Neuronal stem cell (in vitro differentiated cells): ENCODE measurements at regions not wholly inside any gene's neighbourhood (a gene's known extent, or its start where the extent isn't known, plus 50 kb on each side); places are given as distances from the start of the nearest gene placed in this dataset.

Experiments
- DNase-seq: peaks from one replicate; pipeline ENCODE4 v3.0.0-alpha.2; 2013; ENCODE audit warnings: low spot score
- H2AFZ ChIP-seq: one replicate; pipeline ENCODE4 v1.6.1; 2013; ENCODE audit warnings: mild to moderate bottlenecking, low read length, inconsistent platforms
- H2AK5ac ChIP-seq: 2 replicates; pipeline ENCODE4 v1.6.1; 2013; ENCODE audit warnings: low read depth, mild to moderate bottlenecking, inconsistent platforms, low read length, moderate library complexity, mixed read lengths
- H2BK120ac ChIP-seq: 2 replicates; pipeline ENCODE4 v1.6.1; 2013; ENCODE audit warnings: low read depth, mild to moderate bottlenecking, inconsistent platforms, low read length, moderate library complexity, mixed read lengths
- H2BK12ac ChIP-seq: one replicate; pipeline ENCODE4 v1.6.1; 2013; ENCODE audit warnings: low read length, inconsistent platforms
- H2BK15ac ChIP-seq: 2 replicates; pipeline ENCODE4 v1.6.1; 2013; ENCODE audit warnings: mild to moderate bottlenecking, low read length, inconsistent platforms, mixed read lengths
- H2BK5ac ChIP-seq: one replicate; pipeline ENCODE4 v1.6.1; 2013; ENCODE audit warnings: inconsistent platforms, mild to moderate bottlenecking, low read length, moderate library complexity
- H3K14ac ChIP-seq: one replicate; pipeline ENCODE4 v1.6.1; 2013; ENCODE audit warnings: low read length, inconsistent platforms
- H3K18ac ChIP-seq: 2 replicates; pipeline ENCODE4 v1.6.1; 2013; ENCODE audit warnings: low read length, inconsistent platforms
- H3K23ac ChIP-seq: 2 replicates; pipeline ENCODE4 v1.6.1; 2013; ENCODE audit warnings: low read depth, mild to moderate bottlenecking, mixed read lengths, low read length, inconsistent platforms; ENCODE audit not compliant: poor library complexity
- H3K27ac ChIP-seq: replicated peaks from 3 replicates; pipeline ENCODE4 v1.5.1; 2013; ENCODE audit warnings: low read length, inconsistent platforms
- H3K27me3 ChIP-seq, 3 experiments: 2 replicates each; pipeline ENCODE4 v1.6.1; 2013; ENCODE audit warnings: low read length in 3 of 3, mild to moderate bottlenecking in 2 of 3, inconsistent platforms in 1 of 3, low read depth in 1 of 3, mixed read lengths in 1 of 3, moderate library complexity in 1 of 3; ENCODE audit not compliant: control insufficient read depth in 3 of 3, insufficient read depth in 3 of 3
- H3K36me3 ChIP-seq, 2 donors: replicated peaks in 1 of 2; 2 replicates each; pipeline ENCODE4 v1.6.1; 2013; ENCODE audit warnings: low read length in 2 of 2; ENCODE audit not compliant: control insufficient read depth in 2 of 2, insufficient read depth in 2 of 2
- H3K4ac ChIP-seq: 2 replicates; pipeline ENCODE4 v1.6.1; 2013; ENCODE audit warnings: inconsistent platforms, mild to moderate bottlenecking, low read length, moderate library complexity
- H3K4me1 ChIP-seq, 2 donors: 1 replicate in 1 of 2; 2 replicates in 1 of 2; pipeline ENCODE4 v1.6.1; 2013; ENCODE audit warnings: low read length in 2 of 2, low read depth in 1 of 2; ENCODE audit not compliant: control insufficient read depth in 2 of 2, insufficient read depth in 1 of 2
- H3K4me2 ChIP-seq: one replicate; pipeline ENCODE4 v1.6.1; 2013; ENCODE audit warnings: mild to moderate bottlenecking, low read length, inconsistent platforms; ENCODE audit not compliant: insufficient read depth, poor library complexity, severe bottlenecking
- H3K4me3 ChIP-seq, 2 donors: 2 replicates each; pipeline ENCODE4 v1.5.1; 2013; ENCODE audit warnings: low read length in 2 of 2, mild to moderate bottlenecking in 2 of 2, inconsistent platforms in 1 of 2, moderate library complexity in 1 of 2
- H3K79me1 ChIP-seq: one replicate; pipeline ENCODE4 v1.6.1; 2013; ENCODE audit warnings: low read depth, mild to moderate bottlenecking, inconsistent platforms, low read length, moderate library complexity
- H3K9ac ChIP-seq: one replicate; pipeline ENCODE4 v1.6.1; 2013; ENCODE audit warnings: mild to moderate bottlenecking, low read depth, low read length, inconsistent platforms; ENCODE audit not compliant: poor library complexity
- H3K9me3 ChIP-seq, 2 donors: replicated peaks in 1 of 2; 2 replicates each; pipeline versions ENCODE3 to v1.6.1; 2013; ENCODE audit warnings: low read length in 2 of 2, mild to moderate bottlenecking in 2 of 2, inconsistent platforms in 1 of 2, low read depth in 1 of 2, mixed read lengths in 1 of 2, moderate library complexity in 1 of 2; ENCODE audit not compliant: control insufficient read depth in 2 of 2, insufficient read depth in 1 of 2
- H4K8ac ChIP-seq: one replicate; pipeline ENCODE4 v1.6.1; 2013; ENCODE audit warnings: low read depth, mild to moderate bottlenecking, inconsistent platforms, low read length, moderate library complexity
- H4K91ac ChIP-seq: one replicate; pipeline ENCODE4 v1.6.1; 2013; ENCODE audit warnings: low read length, low read depth, mild to moderate bottlenecking, inconsistent platforms; ENCODE audit not compliant: poor library complexity
- WGBS, 2 donors: extraction: QIAGEN DNeasy Blood & Tissue Kit; methylation state at CpG; one replicate each; pipeline ENCODE4 v1.1.7; 2013; ENCODE audit warnings: missing lambda C conversion rate in 2 of 2, mixed read lengths in 1 of 2; ENCODE audit not compliant: insufficient read length in 2 of 2, insufficient replicate concordance in 1 of 2; ENCODE audit errors: extremely low coverage in 2 of 2; 5-methylcytosine and 5-hydroxymethylcytosine counted together

- Histone ChIP-seq H3K23ac (no peak overlapping the region), H2BK15ac (no peak overlapping the region), H3K4me3 (no peak overlapping the region), H3K27me3 (no peaks in the 10 kb centered on the region), H3K4me2 (no peak overlapping the region), H3K9ac (no peak overlapping the region), H3K4me1 (peaks cover 0 to 6% of the 10 kb centered on the region in 2 donors), H4K91ac (no peak overlapping the region), H3K14ac (no peak overlapping the region), H2BK5ac (no peak overlapping the region), H3K18ac (no peak overlapping the region), H2BK120ac (no peak overlapping the region), H2BK12ac (no peak overlapping the region), H3K4ac (no peak overlapping the region), H2AK5ac (no peak overlapping the region), H4K8ac (no peak overlapping the region), H3K9me3 (no peaks in the 10 kb centered on the region), H2AFZ (no peak overlapping the region), H3K27ac (no peak overlapping the region), H3K36me3 (no peaks in the 10 kb centered on the region), H3K79me1 (no peaks in the 10 kb centered on the region)
- no peak for DNase-seq
- no CpG with 5 or more reads among the region's 1 CpG for WGBS, 2 donors
These were observed 887.0 kb downstream of the KCNA4 start for GRCh38 chr11:29129844-29130243.

DNA sequence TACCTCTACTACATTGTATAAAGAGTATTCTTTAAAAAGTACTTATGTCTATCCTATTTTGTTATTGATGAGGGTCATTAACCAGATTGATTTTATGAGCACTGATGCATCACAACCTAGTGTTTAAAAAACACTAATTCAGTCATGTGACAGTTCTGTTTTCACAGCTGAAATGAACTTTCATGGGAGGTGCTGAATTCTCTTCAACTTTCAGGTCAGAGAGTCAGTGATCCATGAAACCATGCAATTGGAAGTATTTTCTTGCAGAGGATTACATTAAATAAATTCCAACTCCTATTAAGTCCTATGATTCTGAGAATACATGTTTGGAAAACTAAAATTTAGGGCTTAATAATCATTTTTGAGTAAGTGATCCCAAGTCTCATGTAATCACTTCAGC lies 889.4 kb downstream of the KCNA4 start:
- Histone ChIP-seq H3K23ac (no peak overlapping the region), H3K4me2 (no peak overlapping the region), H3K27ac (no peak overlapping the region), H2BK120ac (no peak overlapping the region), H3K14ac (no peak overlapping the region), H2BK5ac (no peak overlapping the region), H3K36me3 (no peaks in the 10 kb centered on the region), H2AFZ (no peak overlapping the region), H2AK5ac (no peak overlapping the region), H3K18ac (no peak overlapping the region), H2BK15ac (no peak overlapping the region), H3K4me3 (no peak overlapping the region), H2BK12ac (no peak overlapping the region), H3K4me1 (peaks cover 0 to 6% of the 10 kb centered on the region in 2 donors), H3K27me3 (no peaks in the 10 kb centered on the region), H4K8ac (no peak overlapping the region), H3K4ac (no peak overlapping the region), H4K91ac (no peak overlapping the region), H3K79me1 (no peaks in the 10 kb centered on the region), H3K9ac (no peak overlapping the region), H3K9me3 (no peaks in the 10 kb centered on the region)
- DNase-seq: no peak

GRCh38 chr11:29125606-29126005 lies 891.2 kb downstream of the KCNA4 start:
- Histone ChIP-seq H3K79me1 (no peaks in the 10 kb centered on the region), H3K27me3 (no peaks in the 10 kb centered on the region), H2AK5ac (no peak overlapping the region), H3K18ac (no peak overlapping the region), H3K9me3 (no peaks in the 10 kb centered on the region), H3K9ac (no peak overlapping the region), H3K14ac (no peak overlapping the region), H3K4me2 (no peak overlapping the region), H2BK120ac (no peak overlapping the region), H3K4me1 (peaks cover 0 to 6% of the 10 kb centered on the region in 2 donors), H4K91ac (no peak overlapping the region), H2BK12ac (no peak overlapping the region), H2BK5ac (no peak overlapping the region), H2BK15ac (no peak overlapping the region), H3K4me3 (no peak overlapping the region), H3K36me3 (no peaks in the 10 kb centered on the region), H3K23ac (no peak overlapping the region), H3K27ac (peak overlapping the region; percentile 7), H2AFZ (no peak overlapping the region), H3K4ac (no peak overlapping the region), H4K8ac (no peak overlapping the region)
- no peak for DNase-seq

GRCh38 chr11:29124470-29124869 lies 892.4 kb downstream of the KCNA4 start:
- Histone ChIP-seq H4K8ac (no peak overlapping the region), H4K91ac (no peak overlapping the region), H2AFZ (no peak overlapping the region), H3K27ac (no peak overlapping the region), H3K4me2 (no peak overlapping the region), H3K4me1 (peaks cover 0 to 6% of the 10 kb centered on the region in 2 donors), H2BK120ac (no peak overlapping the region), H3K79me1 (no peaks in the 10 kb centered on the region), H2BK5ac (no peak overlapping the region), H3K4me3 (no peak overlapping the region), H3K9me3 (no peaks in the 10 kb centered on the region), H2BK12ac (no peak overlapping the region), H2AK5ac (no peak overlapping the region), H3K4ac (no peak overlapping the region), H3K14ac (no peak overlapping the region), H3K36me3 (no peaks in the 10 kb centered on the region), H3K27me3 (no peaks in the 10 kb centered on the region), H3K9ac (no peak overlapping the region), H3K18ac (peak overlapping the region; percentile 87), H3K23ac (no peak overlapping the region), H2BK15ac (no peak overlapping the region)
- no CpG with 5 or more reads among the region's 8 CpGs for WGBS, 2 donors
- DNase-seq: no peak
